ENCODE measurements at regions not wholly inside any gene's neighbourhood (a gene's known extent, or its start where the extent isn't known, plus 50 kb on each side); places are given as distances from the start of the nearest gene placed in this dataset.

DNA sequence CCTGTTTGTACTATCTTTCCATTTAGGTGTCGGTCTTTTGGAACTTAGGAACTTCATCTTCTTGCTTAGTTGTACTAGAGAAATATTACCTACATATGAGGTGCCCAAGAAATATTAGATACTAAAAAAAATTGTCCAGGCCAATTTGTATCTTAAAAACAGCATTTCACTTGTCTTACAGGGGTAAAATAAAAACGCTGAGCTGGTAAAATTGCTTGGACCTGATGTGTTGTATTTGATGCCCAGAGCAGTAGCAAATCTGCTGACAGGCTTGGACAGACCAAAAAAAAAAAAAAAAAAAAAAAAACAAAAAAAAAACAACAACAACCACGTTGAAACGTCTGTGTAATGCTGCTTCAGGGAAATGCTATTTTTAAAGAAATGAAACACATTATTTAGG is 150.4 kb upstream of the ARX start:
- TF ChIP-seq, protein P1, sequence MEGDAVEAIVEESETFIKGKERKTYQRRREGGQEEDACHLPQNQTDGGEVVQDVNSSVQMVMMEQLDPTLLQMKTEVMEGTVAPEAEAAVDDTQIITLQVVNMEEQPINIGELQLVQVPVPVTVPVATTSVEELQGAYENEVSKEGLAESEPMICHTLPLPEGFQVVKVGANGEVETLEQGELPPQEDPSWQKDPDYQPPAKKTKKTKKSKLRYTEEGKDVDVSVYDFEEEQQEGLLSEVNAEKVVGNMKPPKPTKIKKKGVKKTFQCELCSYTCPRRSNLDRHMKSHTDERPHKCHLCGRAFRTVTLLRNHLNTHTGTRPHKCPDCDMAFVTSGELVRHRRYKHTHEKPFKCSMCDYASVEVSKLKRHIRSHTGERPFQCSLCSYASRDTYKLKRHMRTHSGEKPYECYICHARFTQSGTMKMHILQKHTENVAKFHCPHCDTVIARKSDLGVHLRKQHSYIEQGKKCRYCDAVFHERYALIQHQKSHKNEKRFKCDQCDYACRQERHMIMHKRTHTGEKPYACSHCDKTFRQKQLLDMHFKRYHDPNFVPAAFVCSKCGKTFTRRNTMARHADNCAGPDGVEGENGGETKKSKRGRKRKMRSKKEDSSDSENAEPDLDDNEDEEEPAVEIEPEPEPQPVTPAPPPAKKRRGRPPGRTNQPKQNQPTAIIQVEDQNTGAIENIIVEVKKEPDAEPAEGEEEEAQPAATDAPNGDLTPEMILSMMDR (IDR thresholded peaks at IDR 0.05), result no peak

DNA sequence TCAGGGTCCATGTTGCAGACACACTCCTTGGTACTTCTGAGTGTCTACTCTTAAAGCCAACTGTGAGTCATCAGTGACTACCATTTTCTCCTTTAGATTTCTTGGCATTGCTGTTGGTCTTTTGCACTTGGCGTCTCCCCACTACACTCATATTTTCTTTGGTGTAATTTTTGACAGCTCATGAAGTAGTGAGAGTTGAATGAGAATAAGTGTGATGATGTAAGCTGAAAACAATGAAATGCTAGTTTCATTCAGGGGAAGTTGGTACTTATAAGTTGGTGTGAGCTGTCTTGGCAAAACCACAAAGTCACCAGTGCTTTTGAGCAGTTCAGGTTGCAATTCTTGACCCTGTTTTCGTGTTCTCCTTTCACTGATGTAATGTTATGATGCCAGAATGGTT is 142.9 kb upstream of the ARX start:
- TF ChIP-seq, protein P1 (IDR thresholded peaks at IDR 0.05), result no peak

DNA sequence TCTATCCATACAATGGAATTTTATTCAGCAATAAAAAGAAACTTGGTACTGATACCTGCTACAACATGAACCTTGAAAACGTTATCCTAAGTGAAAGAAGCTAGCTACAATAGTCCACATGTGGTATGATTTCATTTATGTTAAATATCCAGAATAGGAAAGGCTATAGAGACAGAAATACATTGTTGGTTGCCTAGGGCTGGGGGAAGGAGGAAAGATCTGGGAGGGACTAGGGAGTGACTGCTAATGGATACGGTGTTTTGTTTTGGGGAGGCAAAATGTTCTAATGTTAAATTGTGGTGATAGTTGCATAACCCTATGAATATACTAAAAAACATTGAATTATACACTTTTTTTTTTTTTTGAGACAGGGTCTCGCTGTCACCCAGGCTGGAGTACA is 141.1 kb upstream of the ARX start:
- TF ChIP-seq, protein P1 (IDR thresholded peaks at IDR 0.05), result no peak

DNA sequence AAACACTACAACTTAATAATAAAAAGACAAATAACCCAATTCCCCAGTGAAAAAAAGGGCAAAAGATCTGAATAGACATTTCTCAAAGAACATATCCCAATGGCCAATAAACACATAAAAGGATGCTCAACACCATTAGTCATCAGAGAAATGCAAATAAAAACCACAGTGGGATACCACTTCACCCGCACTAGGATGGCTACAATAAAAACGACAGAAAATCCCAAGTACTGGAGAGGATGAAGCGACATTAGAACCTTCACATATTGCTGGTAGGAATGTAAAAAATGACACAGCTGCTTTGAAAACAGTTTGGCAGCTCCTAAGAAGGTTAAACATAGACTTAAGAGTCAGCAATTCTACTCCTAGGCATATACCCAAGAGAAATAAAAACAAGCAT is 140.6 kb upstream of the ARX start:
- TF ChIP-seq, protein P1 (IDR thresholded peaks at IDR 0.05), result no peak

DNA sequence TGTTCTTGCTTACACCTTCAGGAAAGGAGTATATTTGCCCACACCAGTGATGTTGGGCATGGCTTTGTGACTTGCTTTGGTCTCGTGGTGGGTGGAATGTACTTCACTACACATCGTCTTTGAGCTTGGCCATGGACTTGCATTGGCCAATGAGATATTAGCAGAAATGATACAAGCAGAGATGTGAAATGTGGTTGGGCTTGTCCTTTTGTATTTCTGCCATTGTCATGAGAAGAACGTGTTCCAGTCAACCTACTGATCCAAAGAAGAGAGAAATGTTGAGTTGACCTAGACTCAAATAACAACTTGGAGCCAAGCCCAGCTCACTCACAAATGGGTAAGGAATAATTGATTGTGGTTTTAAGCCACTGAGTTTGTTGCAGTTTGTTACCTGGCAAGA is 138.4 kb upstream of the ARX start:
- TF ChIP-seq, protein P1 (IDR thresholded peaks at IDR 0.05), result no peak

DNA sequence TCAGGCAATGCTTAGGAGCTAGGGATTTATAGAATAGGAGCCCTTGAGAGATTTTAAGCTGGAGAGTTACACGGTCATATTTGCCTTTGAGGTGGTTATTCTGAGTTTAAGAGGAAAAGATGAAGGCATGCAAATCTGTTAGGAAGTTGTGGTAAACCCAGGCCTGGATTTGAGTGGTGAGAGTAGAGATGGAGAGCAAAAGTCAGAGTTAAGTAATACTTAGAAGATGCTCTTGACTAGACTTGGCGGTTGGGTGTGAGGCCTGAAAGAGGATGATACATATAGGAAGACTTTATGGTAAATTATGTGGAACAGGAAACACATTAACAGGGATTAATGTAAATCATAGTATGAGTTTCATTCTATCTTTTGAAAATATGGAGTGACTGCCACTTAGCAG is 136.0 kb upstream of the ARX start:
- TF ChIP-seq, protein P1 (IDR thresholded peaks at IDR 0.05), result no peak

DNA sequence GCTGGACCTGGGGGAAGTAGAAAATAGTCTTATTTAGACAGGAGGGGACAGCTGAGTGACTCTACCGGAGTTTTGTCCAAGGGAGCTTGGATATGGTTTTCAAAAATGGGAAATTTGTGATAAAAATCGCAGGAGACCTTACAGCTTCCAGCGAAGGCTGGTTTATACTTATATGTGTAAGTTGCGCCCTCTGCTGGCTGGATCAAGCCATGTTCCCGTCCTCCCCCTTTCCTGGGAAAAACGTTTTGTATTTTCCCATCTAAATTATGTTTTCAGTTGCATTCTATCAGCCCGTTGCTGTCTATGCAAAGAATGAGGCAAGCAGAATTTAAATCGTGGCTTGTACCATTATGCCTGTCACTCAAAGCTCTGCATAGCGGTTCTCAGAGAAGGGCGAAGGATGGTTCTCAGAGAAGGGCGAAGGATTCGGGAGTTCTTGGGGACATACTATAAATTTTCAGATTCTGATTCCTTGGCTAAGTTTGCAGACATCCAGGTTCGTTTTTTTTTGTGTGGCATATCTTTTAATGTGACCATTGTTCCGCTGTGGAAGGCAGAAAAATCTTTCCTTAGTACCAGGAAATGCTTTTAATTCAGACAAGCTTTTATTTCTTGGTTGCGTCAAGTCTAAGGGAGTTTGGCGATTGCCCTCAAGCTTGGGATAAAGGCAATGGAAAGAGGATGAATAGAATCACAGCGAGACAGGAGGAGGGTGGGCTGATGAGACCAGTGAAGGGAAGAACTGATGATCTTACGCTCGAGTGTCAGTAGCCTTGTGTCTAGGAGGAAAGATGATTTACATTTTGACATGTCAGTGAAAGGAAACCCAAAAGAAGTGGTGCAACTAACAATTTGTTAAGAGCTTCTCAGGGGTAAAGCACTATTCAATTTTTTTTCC is 128.5 kb upstream of the ARX start:
- TF ChIP-seq, protein P1 (IDR thresholded peaks at IDR 0.05), result peak; percentile 57

Data from LNCAP (cell line).